ENCODE measurements at regions not wholly inside any gene's neighbourhood (a gene's known extent, or its start where the extent isn't known, plus 50 kb on each side); places are given as distances from the start of the nearest gene placed in this dataset.
A peak's percentile ranks its signal among the peaks of the same experiment; 100 is the strongest.
"Not testable (repeated sequence)": the region's sequence is repeated elsewhere in the genome, so short reads cannot be mapped to it uniquely, and the experiment has no call there.

DNA sequence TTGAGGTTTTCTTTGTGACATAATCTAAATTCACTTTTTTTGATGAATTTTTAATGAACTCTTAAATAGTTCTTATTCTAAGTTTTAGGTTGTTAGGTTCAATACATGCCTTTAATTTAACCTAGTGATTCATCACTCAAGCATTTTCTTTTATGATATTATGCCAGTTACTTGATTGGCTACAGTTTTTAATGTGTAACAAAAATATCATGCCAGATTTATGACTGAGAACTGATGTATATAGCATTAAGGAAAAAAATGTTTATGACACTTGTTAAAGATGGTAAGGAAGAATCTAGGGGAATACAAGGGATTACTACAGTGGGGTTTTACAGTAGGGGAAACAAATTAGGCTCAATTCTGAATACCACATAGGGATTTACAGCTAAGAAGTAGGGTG is 103.1 kb downstream of the VGLL3 start:
- DNase-seq (ENCODE audit: low read depth), result no peak

DNA sequence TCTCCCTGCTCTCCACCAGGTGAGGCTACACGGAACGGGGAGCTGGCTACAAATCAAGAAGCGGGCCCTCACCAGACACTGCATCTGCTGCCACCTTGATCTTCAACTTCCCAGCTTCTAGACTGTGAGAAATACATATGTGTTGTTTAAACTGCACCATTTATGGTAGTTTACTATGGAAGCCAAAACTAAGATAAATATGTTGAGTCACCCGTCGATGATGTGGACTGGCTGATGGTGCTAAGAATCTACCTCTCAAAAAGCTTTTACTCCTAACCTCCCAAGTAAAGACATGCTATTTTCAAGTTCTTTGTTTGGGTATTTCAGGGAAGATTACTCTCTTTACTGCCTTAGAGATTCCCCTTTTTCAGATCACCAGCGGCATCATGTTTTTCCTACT is 110.9 kb downstream of the VGLL3 start:
- no peak for DNase-seq (ENCODE audit: low read depth)

DNA sequence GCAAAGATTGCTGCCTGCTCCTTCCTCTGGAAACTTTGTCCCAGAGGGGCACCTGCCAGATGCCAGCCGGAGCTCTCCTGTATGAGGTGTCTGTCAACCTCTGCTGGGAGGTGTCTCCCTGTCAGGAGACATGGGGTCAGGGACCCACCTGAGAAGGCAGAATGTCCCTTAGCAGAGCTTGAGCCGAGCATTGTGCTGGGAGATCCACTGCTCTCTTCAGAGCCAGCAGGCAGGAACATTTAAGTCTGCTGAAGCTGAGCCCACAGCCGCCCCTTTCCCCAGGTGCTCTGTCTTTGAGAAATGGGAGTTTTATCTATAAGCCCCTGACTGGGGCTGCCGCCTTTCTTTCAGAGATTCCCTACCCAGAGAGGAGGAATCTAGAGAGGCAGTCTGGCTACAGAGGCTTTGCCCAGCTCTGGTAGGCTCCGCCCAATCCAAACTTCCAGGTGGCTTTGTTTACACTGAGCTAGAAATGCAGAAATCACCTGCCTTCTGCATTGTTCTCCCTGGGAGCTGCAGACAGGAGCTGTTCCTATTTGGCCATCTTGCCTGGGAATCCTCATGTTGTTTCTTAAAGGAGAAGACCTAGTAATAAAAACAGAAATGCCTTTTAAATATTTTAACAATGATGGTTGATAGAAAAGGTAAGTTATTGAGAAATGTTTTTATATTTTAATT is 114.3 kb downstream of the VGLL3 start:
- DNase-seq (ENCODE audit: low read depth), result not testable (repeated sequence)

DNA sequence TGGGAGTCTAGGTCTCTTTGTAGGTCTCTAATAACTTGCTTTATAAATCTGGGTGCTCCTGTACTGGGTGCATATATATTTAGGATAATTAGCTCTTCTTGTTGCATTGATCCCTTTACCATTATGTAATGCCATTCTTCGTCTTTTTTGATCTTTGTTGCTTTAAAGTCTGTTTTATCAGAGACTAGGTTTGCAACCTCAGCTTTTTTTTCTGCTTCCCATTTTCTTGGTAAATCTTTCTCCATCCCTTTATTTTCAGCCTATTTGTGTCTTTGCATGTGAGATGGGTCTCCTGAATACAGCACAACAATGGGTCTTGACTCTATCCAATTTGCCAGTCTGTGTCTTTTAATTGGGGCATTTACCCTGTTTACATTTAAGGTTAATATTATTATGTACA is 116.2 kb downstream of the VGLL3 start:
- not testable (repeated sequence) for DNase-seq (ENCODE audit: low read depth)

DNA sequence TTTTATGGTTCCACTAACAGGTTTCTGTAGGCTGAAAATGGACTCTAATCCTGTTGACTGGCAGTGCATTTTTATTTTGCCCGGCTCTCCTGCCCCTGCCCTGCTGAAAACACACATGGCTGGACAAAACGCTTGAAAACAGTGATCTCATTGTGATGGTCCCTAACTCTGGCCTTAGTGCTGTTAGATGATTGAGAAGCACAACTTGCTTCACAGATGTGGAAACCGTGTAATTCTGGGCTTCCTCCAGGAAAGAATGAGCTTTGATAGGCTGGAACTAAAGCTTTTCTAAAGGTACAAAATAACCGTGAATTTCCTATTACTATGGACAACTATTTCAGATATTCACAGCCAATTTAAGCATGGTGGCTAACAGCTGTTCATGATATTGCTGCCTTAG is 121.4 kb downstream of the VGLL3 start:
- peak; percentile 29 for DNase-seq (ENCODE audit: low read depth)

DNA sequence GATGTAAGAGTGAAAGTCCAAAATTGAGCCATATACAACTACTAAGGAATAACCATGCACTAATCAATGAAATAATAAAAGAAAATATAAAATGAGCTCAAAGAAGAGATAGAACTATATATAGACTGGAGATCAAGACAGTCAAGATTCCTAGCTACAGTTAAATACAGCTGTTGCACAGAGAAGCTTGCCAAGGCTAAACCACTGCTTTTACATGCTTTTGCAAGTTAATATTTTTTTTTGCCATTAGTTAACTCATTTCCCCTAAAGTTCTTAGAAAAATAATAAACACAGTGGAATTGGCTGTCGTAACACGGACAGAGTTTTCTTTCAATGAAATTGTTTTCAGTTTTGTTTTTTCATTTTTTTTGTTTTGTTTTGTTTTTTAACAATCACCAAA is 123.0 kb downstream of the VGLL3 start:
- peak; percentile 69 for DNase-seq (ENCODE audit: low read depth)

DNA sequence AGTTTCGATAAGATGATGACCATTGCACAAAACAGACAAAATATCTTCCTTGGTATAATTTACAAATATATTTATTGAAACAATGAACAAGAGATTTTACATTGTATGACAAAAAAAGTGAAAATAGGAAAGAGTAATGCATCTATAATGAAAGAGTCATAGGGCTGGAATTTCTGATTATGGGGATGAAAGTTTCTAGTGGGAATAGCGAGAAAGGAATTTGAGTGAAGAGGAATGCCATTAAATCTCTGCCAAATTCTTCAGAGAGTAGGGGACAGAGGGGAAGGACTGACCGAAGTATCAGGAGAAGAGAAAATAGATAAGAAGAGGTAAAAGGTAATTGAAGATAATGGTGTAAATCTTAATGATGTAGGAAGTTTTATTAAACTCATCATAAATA is 125.4 kb downstream of the VGLL3 start:
- DNase-seq (ENCODE audit: low read depth), result peak; percentile 29

DNA sequence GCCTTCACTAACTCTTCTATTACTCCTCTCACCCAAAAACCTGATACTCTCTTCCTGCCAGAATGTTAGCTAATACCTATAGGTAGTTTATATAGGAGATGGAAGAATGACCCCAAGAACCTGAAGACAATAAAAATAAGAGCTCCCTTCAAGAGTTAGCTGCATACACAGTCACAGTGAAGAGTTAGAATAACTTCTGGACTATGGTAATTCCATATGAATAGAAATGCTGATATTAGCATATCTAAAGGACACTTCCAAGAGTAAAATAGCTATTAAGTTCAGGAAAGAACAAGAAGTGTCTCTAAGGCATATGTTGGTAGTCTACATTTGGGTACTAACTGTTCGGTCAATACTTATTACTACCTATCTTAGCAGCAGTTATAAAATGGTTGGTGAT is 134.2 kb downstream of the VGLL3 start:
- no peak for DNase-seq (ENCODE audit: low read depth)

DNA sequence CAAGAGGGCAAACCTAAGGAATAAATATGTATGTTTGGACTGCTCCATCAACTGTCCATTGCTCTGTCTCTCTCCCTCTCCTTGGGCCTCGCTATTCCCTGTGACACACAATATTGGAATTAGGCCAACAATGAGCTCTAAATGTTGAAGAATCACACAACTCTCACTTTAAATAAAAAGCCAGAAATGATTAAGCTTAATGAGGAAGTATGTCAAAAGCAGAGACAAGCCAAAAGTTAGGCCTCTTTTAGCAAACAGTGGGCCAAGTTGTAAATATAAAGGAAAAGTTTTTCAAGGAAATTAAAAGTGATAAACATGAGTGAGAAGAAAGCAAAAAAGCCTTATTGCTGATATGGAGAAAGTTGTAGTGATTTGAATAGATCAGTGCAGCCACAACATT is 141.0 kb downstream of the VGLL3 start:
- DNase-seq (ENCODE audit: low read depth), result no peak

DNA sequence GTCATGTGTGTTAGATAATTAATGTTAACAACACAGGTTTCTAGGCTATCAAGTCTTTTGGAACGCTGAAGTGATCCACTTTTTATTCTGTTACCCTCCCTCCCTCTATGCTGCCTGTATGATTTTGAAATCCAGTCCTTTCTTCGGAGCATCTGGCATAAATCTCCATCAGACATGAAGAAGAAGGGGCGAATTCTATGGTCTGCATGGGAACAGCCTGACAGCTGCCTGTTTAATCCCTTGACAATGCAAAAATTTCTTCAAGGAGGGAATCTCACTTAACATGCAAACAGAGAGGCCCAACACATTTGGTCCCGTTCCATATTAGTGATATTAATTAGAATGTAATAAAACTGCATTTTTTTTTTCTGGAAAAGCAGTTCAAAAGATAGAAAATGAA is 145.2 kb downstream of the VGLL3 start:
- DNase-seq (ENCODE audit: low read depth), result peak; percentile 28

DNA sequence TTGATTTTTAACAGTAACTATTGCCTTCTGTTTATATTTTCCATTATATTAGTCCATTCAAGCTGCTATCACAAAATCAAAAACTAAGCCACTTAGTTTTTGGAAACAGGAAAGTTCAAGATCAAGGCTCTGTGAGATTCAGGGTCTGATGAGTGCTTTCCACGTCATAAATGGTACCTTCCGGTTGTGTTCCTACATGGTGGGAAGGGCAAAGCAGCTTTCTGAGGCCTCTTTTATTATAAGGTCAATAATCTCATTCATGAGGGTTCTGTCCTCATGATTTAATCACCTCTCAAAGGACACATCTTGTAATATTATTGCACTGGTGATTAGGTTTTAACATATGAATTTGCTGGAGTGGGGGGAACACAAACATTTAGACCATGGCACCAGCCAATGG is 152.0 kb downstream of the VGLL3 start:
- no peak for DNase-seq (ENCODE audit: low read depth)

DNA sequence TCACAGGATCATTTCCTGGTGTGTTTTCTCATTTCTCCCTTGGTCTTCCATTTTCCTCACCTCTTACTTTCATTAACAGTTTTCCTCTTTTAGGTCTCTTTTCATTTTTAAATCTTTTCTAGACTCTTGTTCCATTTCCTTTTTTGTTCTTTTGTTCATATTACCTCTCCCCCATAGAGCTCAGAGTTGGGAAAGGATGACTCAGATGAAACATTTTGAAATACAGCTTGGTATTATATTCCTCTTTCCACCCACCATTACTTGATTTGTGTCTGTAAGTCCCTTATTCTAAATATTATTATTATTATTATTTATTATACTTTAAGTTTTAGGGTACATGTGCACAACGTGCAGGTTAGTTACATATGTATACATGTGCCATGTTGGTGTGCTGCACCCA is 153.1 kb downstream of the VGLL3 start:
- DNase-seq (ENCODE audit: low read depth), result peak; percentile 42

DNA sequence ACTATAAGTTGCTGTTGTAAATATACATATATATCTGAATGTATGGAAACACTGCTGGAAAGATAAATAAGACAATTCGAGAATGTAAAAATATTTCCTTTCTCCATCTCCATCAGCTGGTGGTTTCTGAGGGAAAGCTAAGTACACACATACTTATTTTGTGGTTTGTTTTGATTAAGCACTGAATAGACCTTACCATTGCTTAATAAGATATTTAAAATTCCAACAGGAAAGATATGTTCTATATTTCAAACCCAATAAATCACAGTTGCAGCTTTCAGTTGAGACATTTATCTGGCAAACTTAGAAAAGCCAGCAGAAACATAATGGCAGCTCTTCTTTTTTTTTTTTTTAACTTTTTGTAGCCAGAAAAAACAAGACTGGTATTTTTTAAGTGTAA is 160.4 kb downstream of the VGLL3 start:
- peak; percentile 65 for DNase-seq (ENCODE audit: low read depth)

DNA sequence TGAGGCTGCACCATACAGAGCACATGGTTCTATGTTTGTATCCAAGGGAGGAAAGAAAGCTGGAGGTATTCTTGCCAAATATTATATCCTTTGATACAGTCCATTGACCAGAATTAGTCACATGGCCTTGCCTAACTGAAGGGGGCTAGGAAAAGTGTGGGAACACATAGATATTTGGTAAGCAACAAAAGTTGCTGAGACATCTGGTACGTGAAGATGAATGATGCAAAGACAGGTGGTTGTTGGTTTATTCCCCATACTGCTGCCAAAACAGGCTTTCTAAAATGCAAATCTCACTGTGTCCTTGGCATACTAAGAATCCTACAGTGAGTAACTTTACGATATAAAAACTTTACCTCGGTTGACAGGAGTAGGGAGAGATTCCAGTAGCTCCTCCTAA is 162.2 kb downstream of the VGLL3 start:
- DNase-seq (ENCODE audit: low read depth), result peak; percentile 76

DNA sequence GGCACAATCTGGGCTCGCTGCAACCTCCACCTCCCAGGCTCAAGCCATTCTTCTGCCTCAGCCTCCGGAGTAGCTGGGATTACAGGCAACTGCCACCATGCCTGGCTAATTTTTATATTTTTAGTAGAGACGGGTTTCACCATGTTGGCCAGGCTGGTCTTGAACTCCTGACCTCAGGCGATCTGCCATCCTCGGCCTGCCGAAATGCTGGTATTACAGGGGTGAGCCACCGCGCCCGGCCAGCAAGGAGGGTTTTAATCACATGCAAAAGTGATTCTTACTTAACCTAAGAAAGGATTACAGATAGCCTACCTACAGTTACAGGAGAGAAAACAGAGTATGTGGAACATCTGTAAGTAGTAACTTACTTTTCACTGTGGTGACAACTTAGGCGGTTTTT is 163.4 kb downstream of the VGLL3 start:
- not testable (repeated sequence) for DNase-seq (ENCODE audit: low read depth)

DNA sequence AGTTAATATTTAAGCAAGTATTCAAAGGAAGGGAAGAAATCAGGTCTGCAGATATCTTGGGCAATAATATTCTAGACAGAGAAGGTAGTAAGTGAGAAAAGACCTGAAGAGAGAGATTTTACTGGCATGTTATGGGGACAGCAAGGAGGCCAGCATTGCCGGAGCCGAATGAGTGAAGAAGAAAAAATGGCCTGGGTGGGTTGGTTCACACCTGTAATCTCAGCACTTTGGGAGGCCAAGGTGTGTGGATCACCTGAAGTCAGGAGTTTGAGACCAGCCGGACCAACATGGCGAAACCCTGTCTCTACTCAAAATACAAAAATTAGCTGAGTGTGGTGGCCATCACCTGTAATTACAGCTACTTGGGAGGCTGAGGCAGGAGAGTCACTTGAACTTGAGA is 164.7 kb downstream of the VGLL3 start:
- DNase-seq (ENCODE audit: low read depth), result no peak

DNA sequence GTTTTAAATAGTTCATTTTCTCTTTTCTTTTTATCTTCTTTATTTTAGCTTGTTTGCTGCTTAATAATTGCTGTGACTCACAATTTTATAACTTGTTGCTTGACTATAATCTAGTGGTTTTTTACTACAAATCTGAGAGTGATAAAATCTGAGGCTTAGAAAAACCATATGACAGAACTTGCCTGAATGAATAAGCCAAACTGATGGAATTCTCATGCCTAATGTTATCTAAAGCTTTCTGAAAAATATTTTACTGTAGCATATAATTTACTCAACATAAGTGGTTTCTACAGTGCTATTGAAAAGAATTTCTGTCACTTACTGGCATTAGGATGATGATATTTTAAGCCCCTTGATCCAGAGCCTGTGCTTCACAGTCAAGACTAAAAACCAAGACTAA is 175.1 kb downstream of the VGLL3 start:
- no peak for DNase-seq (ENCODE audit: low read depth)

DNA sequence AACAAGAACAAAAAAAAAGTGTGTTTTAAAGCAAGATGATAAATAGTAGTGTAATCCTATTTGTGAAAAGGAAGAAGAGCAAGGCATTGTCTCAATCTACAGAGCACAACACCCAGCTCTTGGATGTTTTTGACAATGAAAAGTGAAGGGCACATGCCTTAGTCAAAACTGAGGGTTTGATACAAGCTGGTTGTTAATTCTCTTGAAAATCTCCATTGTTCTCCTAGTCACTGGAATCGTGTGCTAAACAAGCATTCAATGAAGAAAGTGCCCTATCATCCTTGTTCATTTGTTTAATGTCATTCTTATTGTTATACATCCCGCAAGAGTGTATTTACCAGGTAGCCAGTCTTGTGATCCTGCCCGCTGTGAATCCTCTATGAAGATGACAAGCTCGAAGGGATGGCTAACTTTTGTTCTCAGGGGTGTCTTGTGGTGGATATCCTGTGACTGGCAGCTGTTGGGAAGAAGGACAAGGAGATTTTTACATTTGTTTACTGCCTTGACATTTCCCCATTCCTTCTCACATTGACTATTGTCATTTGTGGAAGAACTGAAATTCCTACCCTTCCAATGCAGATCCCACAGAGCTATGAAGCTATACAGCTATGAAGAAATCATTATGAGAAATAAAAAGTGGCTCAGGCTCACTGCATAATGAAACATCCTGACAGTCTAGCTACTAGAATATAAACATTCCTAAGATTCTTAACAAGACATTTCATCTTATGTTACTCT is 175.9 kb downstream of the VGLL3 start:
- peak; percentile 31 for DNase-seq (ENCODE audit: low read depth)

DNA sequence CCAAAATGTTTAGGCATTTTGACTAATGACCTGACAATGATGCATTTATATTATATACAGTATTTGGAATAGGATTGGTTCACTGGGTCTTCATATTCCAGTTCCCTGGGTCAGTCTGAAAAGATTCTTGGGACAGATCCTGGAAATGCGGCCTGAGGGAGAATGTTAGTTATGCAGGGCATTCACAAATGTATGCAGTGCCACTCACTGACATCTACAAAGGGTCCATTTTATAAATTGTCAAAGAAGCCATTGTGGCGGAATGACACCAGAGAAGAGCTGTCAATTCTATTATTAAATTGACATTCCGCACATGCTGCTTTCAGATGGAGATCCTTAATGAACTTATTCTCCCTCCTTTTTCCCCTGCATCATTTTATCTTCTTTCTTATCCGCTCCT is 176.6 kb downstream of the VGLL3 start:
- no peak for DNase-seq (ENCODE audit: low read depth)

DNA sequence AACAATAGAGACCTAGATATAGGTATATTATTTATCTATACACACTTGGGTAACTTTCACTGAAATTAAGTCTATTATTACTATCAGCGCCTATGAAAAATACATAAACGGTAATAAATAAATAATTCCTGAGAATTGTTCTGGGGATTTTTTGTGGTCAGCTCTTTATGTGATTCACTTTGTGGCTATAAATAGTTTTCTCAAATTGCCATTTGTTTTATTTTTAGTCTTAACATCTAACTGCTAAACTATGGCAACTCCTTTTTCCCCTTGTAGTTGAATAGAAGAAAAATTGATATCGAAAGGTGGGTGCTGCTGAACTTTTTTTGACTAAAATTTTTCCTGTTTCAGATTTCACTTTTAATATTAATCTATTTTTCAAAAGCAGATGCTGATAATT is 189.0 kb downstream of the VGLL3 start:
- peak; percentile 55 for DNase-seq (ENCODE audit: low read depth)

DNA sequence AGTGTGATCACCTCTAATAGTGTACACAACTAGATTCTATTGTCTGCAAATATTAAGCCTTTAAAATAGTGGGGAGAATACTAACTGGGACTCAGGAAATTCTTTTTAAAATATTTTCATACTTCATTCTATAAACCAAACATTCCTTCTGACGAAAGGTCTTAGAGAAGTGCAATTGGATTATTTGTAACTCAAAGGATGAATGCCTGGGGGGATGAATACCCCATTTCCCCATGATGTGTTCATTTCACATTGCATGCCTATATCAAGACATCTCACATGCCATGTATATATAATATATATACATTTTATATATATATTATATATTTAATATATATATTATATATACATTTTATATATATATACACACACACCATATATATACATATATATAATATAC is 189.9 kb downstream of the VGLL3 start:
- no peak for DNase-seq (ENCODE audit: low read depth)

DNA sequence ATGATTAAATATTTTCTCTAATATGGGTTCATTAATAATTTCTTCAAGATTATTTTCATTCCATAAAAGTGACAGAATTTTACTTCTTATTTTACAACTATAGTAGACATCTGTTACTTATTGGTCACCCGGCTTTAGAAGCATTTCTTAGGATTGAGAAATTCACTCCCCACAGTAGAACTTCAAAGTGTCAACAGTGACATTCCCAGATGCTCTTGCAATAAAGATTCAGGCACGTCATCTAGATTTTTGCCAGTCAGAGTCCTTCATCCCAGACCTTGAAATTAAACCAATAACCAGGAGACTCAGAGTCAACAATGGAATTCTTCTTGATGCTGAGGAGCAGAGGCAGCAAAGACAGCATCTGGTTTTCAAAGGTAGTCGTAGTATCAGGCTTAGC is 190.8 kb downstream of the VGLL3 start:
- no peak for DNase-seq (ENCODE audit: low read depth)

DNA sequence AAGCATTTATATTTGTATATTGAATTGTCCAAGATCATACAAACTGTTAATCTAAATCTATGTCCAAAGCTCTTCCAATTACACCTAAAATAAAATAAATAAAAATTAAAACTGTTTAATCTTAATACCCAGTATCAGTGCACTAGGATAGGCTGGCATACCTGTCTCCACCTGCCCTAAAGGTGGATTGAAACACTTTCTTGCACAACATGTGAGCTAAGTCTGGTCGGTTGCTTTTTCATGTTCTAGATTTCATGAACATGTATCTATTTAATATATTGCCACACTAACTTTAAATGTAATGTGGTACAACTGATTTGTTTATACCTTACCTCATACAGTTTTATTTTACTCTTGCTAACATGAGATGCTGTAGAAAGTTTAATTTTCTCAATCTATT is 193.0 kb downstream of the VGLL3 start:
- DNase-seq (ENCODE audit: low read depth), result no peak

All from LHCN-M2 (cell line).